ENCODE measurements at regions not wholly inside any gene's neighbourhood (a gene's known extent, or its start where the extent isn't known, plus 50 kb on each side); places are given as distances from the start of the nearest gene placed in this dataset.
A peak's percentile ranks its signal among the peaks of the same experiment; 100 is the strongest.

DNA sequence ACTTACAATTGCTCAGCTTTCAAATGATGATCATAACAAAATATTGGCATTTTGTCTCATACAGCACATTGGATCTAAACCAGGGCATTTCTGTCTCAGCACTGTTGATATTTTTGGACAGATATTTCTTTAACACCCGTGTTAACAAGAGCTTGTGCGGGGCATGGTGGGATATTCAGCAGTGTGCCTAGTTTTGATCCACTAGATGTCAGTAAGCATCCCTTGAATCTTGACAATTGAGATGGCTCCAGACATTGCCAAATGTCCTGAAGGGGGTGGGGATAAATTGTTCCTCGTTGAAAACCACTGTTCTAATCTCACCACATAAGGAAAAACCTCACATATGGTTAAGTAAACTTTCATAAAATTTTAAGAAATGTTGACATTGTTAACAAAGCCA lies 806.3 kb downstream of the STIM2 start:
- intact Hi-C loops (cut with DNase I), result no loop called here
- no peak for DNase-seq (ENCODE audit: low spot score in 2 of 2)
- Histone ChIP-seq H3K27ac (no peak overlapping the region), H3K4me1 (no peaks in the 10 kb centered on the region), H3K9me3 (no peaks in the 10 kb centered on the region), H3K36me3 (no peaks in the 10 kb centered on the region), H3K27me3 (no peaks in the 10 kb centered on the region), H3K4me3 (no peak overlapping the region)
- no peak for TF ChIP-seq CTCF (IDR thresholded peaks at IDR 0.05)

DNA sequence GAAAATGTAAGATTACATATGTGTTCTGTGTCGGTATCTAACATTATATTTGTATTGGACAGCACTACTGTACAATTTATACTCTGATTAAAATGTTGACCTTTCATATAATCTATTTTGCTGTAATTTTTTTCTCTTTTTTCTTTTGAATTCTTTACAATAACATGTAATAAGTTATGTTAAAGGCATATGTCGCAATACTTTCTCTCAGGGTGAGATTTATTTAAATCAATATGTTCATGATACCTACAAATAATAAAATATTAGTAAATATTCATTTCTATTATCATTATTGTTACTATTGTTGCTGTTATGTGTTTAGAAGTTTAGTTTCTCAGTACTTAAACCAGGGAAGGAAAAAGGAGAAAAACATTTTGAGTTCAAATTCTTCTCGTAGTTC lies 807.4 kb downstream of the STIM2 start:
- Histone ChIP-seq H3K4me3 (no peak overlapping the region), H3K36me3 (no peaks in the 10 kb centered on the region), H3K9me3 (no peaks in the 10 kb centered on the region), H3K27me3 (no peaks in the 10 kb centered on the region), H3K27ac (no peak overlapping the region), H3K4me1 (no peaks in the 10 kb centered on the region)
- TF ChIP-seq CTCF (IDR thresholded peaks at IDR 0.05), result no peak
- intact Hi-C loops (cut with DNase I), result no loop called here
- DNase-seq (ENCODE audit: low spot score in 2 of 2), result no peak

DNA sequence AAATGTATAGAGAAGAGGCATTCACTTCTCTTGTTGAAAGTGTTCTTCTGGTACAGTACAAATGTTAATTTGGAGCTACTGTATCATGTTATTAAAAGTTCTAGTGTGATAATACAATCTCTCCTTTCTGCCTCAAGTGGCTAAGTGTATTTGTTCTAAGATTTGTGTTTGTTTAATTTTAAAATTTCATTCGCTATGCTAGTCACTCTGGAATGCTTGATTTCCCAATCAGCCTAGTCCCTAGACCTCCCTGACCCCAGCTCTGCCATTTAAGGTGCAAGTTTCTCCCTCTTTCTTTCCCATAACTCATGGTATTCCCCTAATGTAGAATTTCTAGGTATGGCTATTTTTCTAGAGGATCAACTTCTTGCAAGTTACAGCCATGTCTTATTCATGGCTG lies 817.4 kb downstream of the STIM2 start:
- Histone ChIP-seq H3K4me3 (no peak overlapping the region), H3K27ac (no peak overlapping the region), H3K36me3 (no peaks in the 10 kb centered on the region), H3K27me3 (no peaks in the 10 kb centered on the region), H3K4me1 (no peaks in the 10 kb centered on the region), H3K9me3 (no peaks in the 10 kb centered on the region)
- TF ChIP-seq CTCF (IDR thresholded peaks at IDR 0.05), result no peak
- intact Hi-C loops (cut with DNase I), result no loop called here
- DNase-seq (ENCODE audit: low spot score in 2 of 2), result no peak

- H3K27ac ChIP-seq, result no peak overlapping the region
- H3K4me3 ChIP-seq, result no peak overlapping the region
- no peaks in the 10 kb centered on the region for H3K36me3 ChIP-seq
- no peaks in the 10 kb centered on the region for H3K27me3 ChIP-seq
- no peak for DNase-seq (ENCODE audit: low spot score in 2 of 2)
- TF ChIP-seq CTCF (IDR thresholded peaks at IDR 0.05), result peak in 1 of 3 experiments; percentile 38
- H3K4me1 ChIP-seq, result no peaks in the 10 kb centered on the region
- intact Hi-C loops (cut with DNase I), result no loop called here
- H3K9me3 ChIP-seq, result no peaks in the 10 kb centered on the region
Observed at GRCh38 chr4:27684610-27685011, 824.0 kb downstream of the STIM2 start.

DNA sequence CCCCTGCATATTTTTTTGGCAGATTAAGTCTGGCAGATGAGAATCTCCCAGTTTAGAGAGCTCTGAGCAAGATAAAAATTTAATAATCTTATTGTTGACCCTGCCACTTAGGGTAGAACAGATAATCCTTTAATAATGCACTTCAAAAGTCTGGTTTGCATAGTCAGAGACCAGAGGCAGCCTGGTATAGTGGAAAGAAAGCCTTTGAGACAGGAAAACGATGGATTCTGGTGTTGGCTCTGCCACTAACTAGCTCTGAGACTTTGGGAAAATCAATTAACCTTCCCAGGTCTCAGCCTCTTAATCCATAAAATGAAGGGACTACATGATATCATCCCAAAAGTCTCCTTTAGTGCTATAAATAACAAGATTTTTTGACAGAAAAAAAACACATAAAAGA lies 824.5 kb downstream of the STIM2 start:
- H3K4me1 ChIP-seq, result no peaks in the 10 kb centered on the region
- no peaks in the 10 kb centered on the region for H3K9me3 ChIP-seq
- no peak overlapping the region for H3K27ac ChIP-seq
- H3K4me3 ChIP-seq, result no peak overlapping the region
- no peak for DNase-seq (ENCODE audit: low spot score in 2 of 2)
- no peaks in the 10 kb centered on the region for H3K36me3 ChIP-seq
- H3K27me3 ChIP-seq, result no peaks in the 10 kb centered on the region
- TF ChIP-seq CTCF (IDR thresholded peaks at IDR 0.05), result no peak
- intact Hi-C loops (cut with DNase I), result no loop called here

GRCh38 chr4:27685947-27686346 lies 825.3 kb downstream of the STIM2 start:
- intact Hi-C loops (cut with DNase I), result no loop called here
- no peak for TF ChIP-seq CTCF (IDR thresholded peaks at IDR 0.05)
- Histone ChIP-seq H3K27ac (no peak overlapping the region), H3K27me3 (no peaks in the 10 kb centered on the region), H3K9me3 (no peaks in the 10 kb centered on the region), H3K4me1 (no peaks in the 10 kb centered on the region), H3K36me3 (no peaks in the 10 kb centered on the region), H3K4me3 (no peak overlapping the region)
- no peak for DNase-seq (ENCODE audit: low spot score in 2 of 2)

All from ascending aorta (tissue), 2 donors.